Vagina (tissue), 2 donors: ENCODE measurements at regions not wholly inside any gene's neighbourhood (a gene's known extent, or its start where the extent isn't known, plus 50 kb on each side); places are given as distances from the start of the nearest gene placed in this dataset.

Experiments
- DNase-seq, 2 donors: peaks; one replicate each; pipeline ENCODE4 v3.0.0-alpha.2; 2017; ENCODE audit errors: extremely low spot score in 2 of 2
- H3K27ac ChIP-seq: fragments of 200-600 bp; sonication (generic); one replicate; pipeline ENCODE4 v1.5.1; 2019
- H3K27me3 ChIP-seq: fragments of 200-600 bp; sonication (generic); one replicate; pipeline ENCODE4 v1.5.1; 2019
- H3K36me3 ChIP-seq, 2 donors: fragments of 200-600 bp; sonication (generic); one replicate each; pipeline ENCODE4 v1.5.1; 2017 to 2019
- H3K4me1 ChIP-seq: fragments of 200-600 bp; sonication (generic); one replicate; pipeline ENCODE4 v1.5.1; 2019
- H3K4me3 ChIP-seq, 2 donors: fragments of 200-600 bp; sonication (generic); 1 replicate in 1 of 2; 2 replicates in 1 of 2; pipeline ENCODE4 v1.5.1; 2016 to 2019
- H3K9me3 ChIP-seq: fragments of 200-600 bp; sonication (generic); one replicate; pipeline ENCODE4 v1.5.1; 2019
- POLR2A ChIP-seq, 2 donors: fragments of 450-650 bp; IDR thresholded peaks; one replicate each; pipeline ENCODE4 v1.6.1; 2017; ENCODE audit warnings: antibody characterized with exemption in 2 of 2, mild to moderate bottlenecking in 2 of 2, moderate library complexity in 2 of 2
- POLR2AphosphoS5 ChIP-seq, 2 donors: sonication (generic); formaldehyde crosslinking; IDR thresholded peaks; one replicate each; pipeline ENCODE4 v1.9.0; 2017; ENCODE audit warnings: antibody characterized with exemption in 2 of 2, mild to moderate bottlenecking in 2 of 2, low read depth in 1 of 2; ENCODE audit not compliant: insufficient read depth in 1 of 2
- intact Hi-C: fragments of 100-400 bp; cut with DNase I; formaldehyde crosslinking; loops from one replicate; pipeline ENCODE4 v1.15.1; 2023
- TF ChIP-seq, protein P1 (sequence below), 3 experiments: fragments of 450-650 bp in 2 of 3; fragments of 200-600 bp in 1 of 3; sonication (generic) in 1 of 3; IDR thresholded peaks; one replicate each; pipeline ENCODE4 v1.5.1; 2017 to 2019; ENCODE audit warnings: antibody characterized with exemption in 3 of 3, mild to moderate bottlenecking in 2 of 3, moderate library complexity in 2 of 3

DNA sequence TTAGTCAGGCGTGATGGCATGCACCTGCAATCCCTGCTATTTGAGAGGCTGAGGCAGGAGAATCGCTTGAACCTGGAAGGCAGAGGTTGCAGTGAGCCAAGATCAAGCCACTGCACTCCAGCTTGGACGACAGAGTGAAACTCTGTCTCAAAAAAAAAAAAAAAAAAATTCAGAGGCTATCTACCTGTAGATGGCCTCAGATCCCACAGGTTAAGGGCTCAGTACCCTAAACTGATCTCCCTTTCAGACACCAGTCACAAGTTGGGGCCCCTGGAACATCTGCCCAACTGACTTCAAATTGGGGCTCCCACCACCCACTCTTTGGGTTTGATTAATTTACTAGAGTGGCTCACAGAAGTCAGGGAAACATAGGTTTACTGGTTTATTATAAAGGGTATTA is 65.4 kb upstream of the ERCC6L2 start:
- no peak for DNase-seq
- H3K4me3 ChIP-seq: no peak overlapping the region
- no peaks in the 10 kb centered on the region for H3K27me3 ChIP-seq
- no peak overlapping the region for H3K27ac ChIP-seq
- H3K36me3 ChIP-seq: no peaks in the 10 kb centered on the region
- intact Hi-C loops: no loop called here
- TF ChIP-seq, protein P1, sequence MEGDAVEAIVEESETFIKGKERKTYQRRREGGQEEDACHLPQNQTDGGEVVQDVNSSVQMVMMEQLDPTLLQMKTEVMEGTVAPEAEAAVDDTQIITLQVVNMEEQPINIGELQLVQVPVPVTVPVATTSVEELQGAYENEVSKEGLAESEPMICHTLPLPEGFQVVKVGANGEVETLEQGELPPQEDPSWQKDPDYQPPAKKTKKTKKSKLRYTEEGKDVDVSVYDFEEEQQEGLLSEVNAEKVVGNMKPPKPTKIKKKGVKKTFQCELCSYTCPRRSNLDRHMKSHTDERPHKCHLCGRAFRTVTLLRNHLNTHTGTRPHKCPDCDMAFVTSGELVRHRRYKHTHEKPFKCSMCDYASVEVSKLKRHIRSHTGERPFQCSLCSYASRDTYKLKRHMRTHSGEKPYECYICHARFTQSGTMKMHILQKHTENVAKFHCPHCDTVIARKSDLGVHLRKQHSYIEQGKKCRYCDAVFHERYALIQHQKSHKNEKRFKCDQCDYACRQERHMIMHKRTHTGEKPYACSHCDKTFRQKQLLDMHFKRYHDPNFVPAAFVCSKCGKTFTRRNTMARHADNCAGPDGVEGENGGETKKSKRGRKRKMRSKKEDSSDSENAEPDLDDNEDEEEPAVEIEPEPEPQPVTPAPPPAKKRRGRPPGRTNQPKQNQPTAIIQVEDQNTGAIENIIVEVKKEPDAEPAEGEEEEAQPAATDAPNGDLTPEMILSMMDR (IDR thresholded peaks at IDR 0.05): no peak
- TF ChIP-seq POLR2AphosphoS5 (IDR thresholded peaks at IDR 0.05; ENCODE audit: insufficient read depth in 1 of 2, low read depth in 1 of 2) (no peak), POLR2A (IDR thresholded peaks at IDR 0.05) (no peak)
- peaks cover 10% of the 10 kb centered on the region for H3K4me1 ChIP-seq
- H3K9me3 ChIP-seq: no peaks in the 10 kb centered on the region

DNA sequence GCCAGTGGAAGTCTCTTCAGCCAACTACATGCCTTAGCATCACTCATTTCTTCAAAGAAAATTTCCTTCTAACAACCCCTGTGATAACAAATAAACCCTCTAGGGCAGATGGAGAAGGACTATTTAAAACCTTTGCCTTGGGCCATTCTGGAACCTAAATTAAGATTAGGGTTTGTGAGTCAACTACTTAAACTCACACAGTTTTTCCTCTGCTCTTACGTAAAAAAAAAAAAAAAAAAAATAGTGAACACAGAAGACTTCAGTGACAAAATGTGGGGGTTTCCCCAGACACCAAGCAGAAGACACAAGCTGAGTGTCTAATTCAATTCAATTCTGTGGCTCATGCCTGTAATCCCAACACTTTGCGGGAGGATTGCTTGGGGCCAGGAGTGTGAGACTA is 65.8 kb upstream of the ERCC6L2 start:
- no peak for TF ChIP-seq POLR2AphosphoS5 (IDR thresholded peaks at IDR 0.05; ENCODE audit: insufficient read depth in 1 of 2, low read depth in 1 of 2)
- TF ChIP-seq POLR2A (IDR thresholded peaks at IDR 0.05): no peak
- TF ChIP-seq, protein P1 (IDR thresholded peaks at IDR 0.05): no peak
- Histone ChIP-seq H3K27ac (no peak overlapping the region), H3K36me3 (no peaks in the 10 kb centered on the region), H3K4me3 (no peak overlapping the region), H3K4me1 (peaks cover 10% of the 10 kb centered on the region), H3K27me3 (no peaks in the 10 kb centered on the region), H3K9me3 (no peaks in the 10 kb centered on the region)
- no peak for DNase-seq
- intact Hi-C loops: no loop called here

DNA sequence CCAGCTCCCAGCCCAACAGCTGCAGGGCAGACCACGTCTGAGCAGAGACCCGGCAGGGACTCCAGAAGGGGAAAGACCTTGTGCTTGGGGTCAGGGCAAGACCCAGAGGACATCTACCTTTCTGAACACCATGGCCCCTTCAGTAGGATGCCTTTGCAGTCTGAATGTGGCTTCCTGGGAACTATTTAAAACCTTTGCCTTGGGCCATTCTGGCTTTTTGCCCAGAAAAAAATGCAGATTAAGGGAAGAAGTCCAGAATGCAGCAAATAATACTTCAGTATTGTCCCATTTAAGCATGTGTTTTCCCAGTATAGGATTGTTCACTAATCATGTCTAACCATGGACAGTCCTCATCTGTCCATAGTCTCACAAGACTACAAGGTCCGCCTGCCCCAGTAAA is 67.5 kb upstream of the ERCC6L2 start:
- Histone ChIP-seq H3K27ac (peak overlapping the region; percentile 46), H3K9me3 (no peaks in the 10 kb centered on the region), H3K4me3 (no peak overlapping the region), H3K4me1 (peaks cover 10% of the 10 kb centered on the region), H3K36me3 (no peaks in the 10 kb centered on the region), H3K27me3 (no peaks in the 10 kb centered on the region)
- no peak for DNase-seq
- TF ChIP-seq, protein P1 (IDR thresholded peaks at IDR 0.05): no peak
- TF ChIP-seq POLR2AphosphoS5 (IDR thresholded peaks at IDR 0.05; ENCODE audit: insufficient read depth in 1 of 2, low read depth in 1 of 2) (no peak), POLR2A (IDR thresholded peaks at IDR 0.05) (no peak)
- intact Hi-C loops: no loop called here

DNA sequence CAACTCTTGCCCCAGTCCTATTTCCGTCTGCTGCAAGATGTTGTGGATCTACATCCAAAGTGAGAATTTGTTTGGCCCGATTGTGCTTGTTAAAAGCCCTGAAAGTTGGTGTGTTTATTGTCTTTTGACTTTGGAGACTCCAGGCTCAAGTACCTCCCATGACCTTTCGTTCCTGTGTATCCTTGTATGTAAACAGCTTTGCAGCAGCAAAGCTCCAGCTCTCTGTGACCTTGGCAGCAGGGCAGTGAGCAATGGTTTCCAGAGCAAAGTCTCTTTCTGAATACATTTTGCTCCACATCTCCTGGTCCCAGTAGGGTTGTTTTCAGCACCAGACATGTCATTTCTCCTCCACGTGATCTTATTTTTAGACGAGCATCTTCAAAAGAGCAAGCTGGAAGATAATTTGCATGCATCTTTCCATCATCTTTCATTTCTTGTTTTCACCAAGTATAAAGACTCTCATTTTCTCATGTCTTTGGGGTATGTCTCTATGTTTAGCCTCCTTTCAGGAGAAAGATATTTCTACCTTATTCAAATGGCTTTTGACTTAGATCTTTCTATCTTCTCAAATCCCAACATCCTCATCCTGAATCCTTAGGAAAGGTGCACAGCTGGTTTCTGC is 68.1 kb upstream of the ERCC6L2 start:
- H3K27ac ChIP-seq: peak overlapping the region; percentile 46
- DNase-seq: no peak
- intact Hi-C loops: loop anchor here (2.0 kb wide), 1 partner anchor 61 kb away; no protein-coding TSS in a partner anchor

DNA sequence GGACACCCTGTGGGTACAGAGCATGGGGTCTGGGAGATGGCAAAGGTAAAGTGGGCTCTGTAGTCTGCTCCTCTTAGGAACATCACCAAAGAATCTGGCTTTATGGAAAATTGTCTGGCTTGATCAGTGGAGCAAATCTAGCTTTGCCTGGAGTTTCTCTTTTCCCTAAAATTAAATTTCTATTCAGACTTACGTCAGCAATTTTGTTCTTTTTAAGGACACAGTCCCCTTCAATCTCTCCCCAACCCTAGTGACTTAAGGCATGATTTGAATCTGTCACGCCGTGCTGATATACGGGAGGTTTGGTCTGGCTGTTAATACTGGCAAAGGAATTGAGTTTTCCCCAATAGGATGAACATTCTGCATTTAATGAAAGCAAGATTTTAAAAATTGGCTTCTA is 72.3 kb upstream of the ERCC6L2 start:
- TF ChIP-seq POLR2A (IDR thresholded peaks at IDR 0.05) (no peak), POLR2AphosphoS5 (IDR thresholded peaks at IDR 0.05; ENCODE audit: insufficient read depth in 1 of 2, low read depth in 1 of 2) (no peak)
- TF ChIP-seq, protein P1 (IDR thresholded peaks at IDR 0.05): no peak
- no peaks in the 10 kb centered on the region for H3K27me3 ChIP-seq
- H3K4me3 ChIP-seq: no peak overlapping the region
- no peak overlapping the region for H3K27ac ChIP-seq
- intact Hi-C loops: no loop called here
- H3K4me1 ChIP-seq: peaks cover 10% of the 10 kb centered on the region
- H3K9me3 ChIP-seq: no peaks in the 10 kb centered on the region
- DNase-seq: no peak
- H3K36me3 ChIP-seq: no peaks in the 10 kb centered on the region

More for the DNA sequence above, 68.1 kb upstream of the ERCC6L2 start:
- Histone ChIP-seq H3K27me3 (no peaks in the 10 kb centered on the region), H3K36me3 (no peaks in the 10 kb centered on the region), H3K4me3 (no peak overlapping the region), H3K4me1 (peaks cover 10% of the 10 kb centered on the region), H3K9me3 (no peaks in the 10 kb centered on the region)
- TF ChIP-seq POLR2AphosphoS5 (IDR thresholded peaks at IDR 0.05; ENCODE audit: insufficient read depth in 1 of 2, low read depth in 1 of 2) (peak in 1 of 2 donors; percentile 30), POLR2A (IDR thresholded peaks at IDR 0.05) (no peak)
- TF ChIP-seq, protein P1 (IDR thresholded peaks at IDR 0.05): no peak
